Small intestine (tissue), 7 donors: ENCODE measurements at regions not wholly inside any gene's neighbourhood (a gene's known extent, or its start where the extent isn't known, plus 50 kb on each side); places are given as distances from the start of the nearest gene placed in this dataset.

Experiments used
- DNase-seq, 2 donors: peaks; one replicate each; pipeline versions ENCODE4 v3.0.0 to v3.0.0-alpha.2; 2013
- FAIRE-seq: peaks from 2 replicates; lab custom pipeline; 2012; peaks lifted over from hg19 to GRCh38; lab: Jason Lieb, UNC
- H3K27ac ChIP-seq, 3 donors: one replicate each; pipeline ENCODE4 v1.5.1; 2013; ENCODE audit warnings: low read length in 2 of 3, mild to moderate bottlenecking in 2 of 3, control low read depth in 1 of 3, inconsistent platforms in 1 of 3, low read depth in 1 of 3, moderate library complexity in 1 of 3
- H3K27me3 ChIP-seq, 3 donors: one replicate each; pipeline ENCODE4 v1.6.1; 2013; ENCODE audit warnings: low read length in 3 of 3, inconsistent platforms in 1 of 3; ENCODE audit not compliant: control insufficient read depth in 3 of 3, insufficient read depth in 3 of 3
- H3K36me3 ChIP-seq, 3 donors: one replicate each; pipeline ENCODE4 v1.6.1; 2013; ENCODE audit warnings: low read length in 3 of 3, inconsistent platforms in 1 of 3, low read depth in 1 of 3, mild to moderate bottlenecking in 1 of 3, moderate library complexity in 1 of 3; ENCODE audit not compliant: control insufficient read depth in 3 of 3, insufficient read depth in 2 of 3
- H3K4me1 ChIP-seq, 3 donors: one replicate each; pipeline ENCODE4 v1.6.1; 2013; ENCODE audit warnings: low read length in 2 of 3, inconsistent platforms in 1 of 3, low read depth in 1 of 3, mild to moderate bottlenecking in 1 of 3, moderate library complexity in 1 of 3; ENCODE audit not compliant: control insufficient read depth in 3 of 3, insufficient read depth in 2 of 3
- H3K4me3 ChIP-seq, 3 donors: one replicate each; pipeline ENCODE4 v1.5.1; 2013; ENCODE audit warnings: low read length in 3 of 3, control low read depth in 1 of 3, inconsistent platforms in 1 of 3, low read depth in 1 of 3, mild to moderate bottlenecking in 1 of 3, moderate library complexity in 1 of 3
- H3K9me3 ChIP-seq, 2 donors: one replicate each; pipeline ENCODE4 v1.6.1; 2013; ENCODE audit warnings: low read depth in 1 of 2, low read length in 1 of 2; ENCODE audit not compliant: control insufficient read depth in 2 of 2, insufficient read depth in 1 of 2
- whole genome bisulfite sequencing, 3 donors: extraction: QIAGEN DNeasy Blood & Tissue Kit; methylation state at CpG; one replicate each; pipeline ENCODE4 v1.1.7; 2013; 5-methylcytosine and 5-hydroxymethylcytosine counted together
- donor health status: healthy with polysubstance abuse.
- donor health status: control.
- donor health status: control.
- donor health status: Bipolar disorder and iron deficiency.
- donor health status: healthy.

DNA sequence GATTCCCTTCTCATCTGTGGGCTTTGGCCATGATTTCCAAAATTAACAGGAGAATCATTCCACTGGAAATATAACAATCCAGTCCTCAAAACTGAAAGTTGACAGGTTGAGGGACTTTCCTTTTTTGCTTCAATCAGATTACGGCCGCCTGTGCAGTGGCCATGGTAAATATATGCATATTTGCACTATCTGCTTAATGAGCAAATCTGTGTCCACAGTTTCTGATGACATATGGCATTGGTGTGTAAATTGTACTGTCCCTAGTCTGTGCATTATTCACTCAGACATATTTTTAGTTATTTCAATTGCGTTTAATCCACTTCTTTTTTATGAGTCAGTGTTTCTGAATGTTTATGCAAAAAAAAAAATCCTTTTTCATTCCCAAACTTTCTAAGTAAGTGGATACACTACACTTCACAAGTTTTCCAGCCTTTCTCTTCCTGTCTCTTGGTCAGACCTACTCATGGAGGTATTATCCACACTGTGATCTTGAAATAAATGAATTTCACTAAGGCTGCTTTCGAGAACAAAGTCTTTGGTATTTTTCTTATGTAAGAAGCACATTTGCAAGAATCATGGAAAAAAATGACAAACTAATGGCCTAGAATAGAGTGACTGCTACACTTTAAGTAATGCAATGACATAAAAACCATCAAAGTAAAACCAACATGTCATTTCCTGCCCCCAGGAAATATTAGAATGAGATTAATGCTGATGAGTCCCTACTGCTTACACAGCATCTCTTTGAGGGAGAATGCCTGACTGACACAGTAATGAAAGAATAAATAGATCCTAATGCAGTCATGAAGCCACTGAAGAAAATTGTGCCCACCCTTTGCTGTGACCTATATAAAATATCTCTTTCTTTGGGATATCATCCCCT is 76.4 kb upstream of the MTNR1B start:
- no peak for DNase-seq
- Histone ChIP-seq H3K27ac (no peak overlapping the region), H3K36me3 (no peaks in the 10 kb centered on the region), H3K4me3 (no peak overlapping the region), H3K4me1 (no peaks in the 10 kb centered on the region), H3K9me3 (no peaks in the 10 kb centered on the region), H3K27me3 (peaks cover 0 to 2% (median 0%) of the 10 kb centered on the region in 3 donors)
- 57 to 69% (median 57%) methylated on average over 4 of the region's 4 CpGs for WGBS, 3 donors
- FAIRE-seq, result no peak

DNA sequence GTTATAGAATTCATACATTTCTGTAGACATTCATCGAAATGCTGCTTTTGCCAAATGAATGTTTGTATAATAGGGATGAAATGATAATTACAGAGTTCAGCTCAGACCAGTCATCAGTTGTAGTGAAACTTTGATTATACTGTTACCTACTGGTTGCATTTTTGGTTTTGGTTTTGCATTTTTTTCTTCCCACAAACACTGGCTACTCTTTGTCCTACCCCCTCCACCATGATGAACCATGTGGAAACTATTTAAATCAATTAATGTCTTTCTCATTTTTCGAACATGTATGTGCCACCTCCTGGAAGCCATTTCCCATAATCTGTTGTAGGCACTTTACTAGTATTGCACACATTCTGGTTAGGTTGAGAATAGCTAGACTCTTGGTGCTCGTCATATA is 75.3 kb upstream of the MTNR1B start:
- no peaks in the 10 kb centered on the region for H3K36me3 ChIP-seq
- no peaks in the 10 kb centered on the region for H3K4me1 ChIP-seq
- H3K4me3 ChIP-seq, result no peak overlapping the region
- DNase-seq, result no peak
- H3K27ac ChIP-seq, result no peak overlapping the region
- no peak for FAIRE-seq
- WGBS, 3 donors, result 77 to 86% (median 82%) methylated on average over 3 of the region's 3 CpGs
- peaks cover 0 to 2% (median 0%) of the 10 kb centered on the region in 3 donors for H3K27me3 ChIP-seq
- no peaks in the 10 kb centered on the region for H3K9me3 ChIP-seq

DNA sequence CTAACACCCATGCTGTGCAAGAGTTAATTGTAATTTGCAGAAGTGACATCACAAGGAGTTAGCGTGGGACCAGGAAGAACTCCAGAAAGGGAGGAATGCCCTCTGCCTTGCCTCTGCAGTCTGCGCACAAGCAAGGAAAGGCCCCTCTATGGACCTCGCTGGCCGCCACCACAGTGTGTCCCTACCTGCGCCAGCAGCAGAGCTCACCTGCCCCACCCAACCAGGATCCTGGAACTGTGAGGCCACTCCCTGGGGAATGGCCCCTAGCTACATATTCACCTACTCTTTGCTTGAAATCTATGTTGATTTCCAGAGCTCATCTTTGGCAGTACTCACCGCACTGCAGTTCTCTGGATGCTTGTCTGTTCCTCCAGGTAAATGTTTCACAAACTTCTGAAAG is 72.0 kb upstream of the MTNR1B start:
- Histone ChIP-seq H3K27me3 (peaks cover 0 to 4% (median 0%) of the 10 kb centered on the region in 3 donors), H3K27ac (no peak overlapping the region), H3K4me3 (no peak overlapping the region), H3K4me1 (no peaks in the 10 kb centered on the region), H3K36me3 (no peaks in the 10 kb centered on the region), H3K9me3 (no peaks in the 10 kb centered on the region)
- WGBS, 3 donors, result 74 to 84% (median 82%) methylated on average over 6 of the region's 6 CpGs
- FAIRE-seq (no peak), DNase-seq (no peak)

DNA sequence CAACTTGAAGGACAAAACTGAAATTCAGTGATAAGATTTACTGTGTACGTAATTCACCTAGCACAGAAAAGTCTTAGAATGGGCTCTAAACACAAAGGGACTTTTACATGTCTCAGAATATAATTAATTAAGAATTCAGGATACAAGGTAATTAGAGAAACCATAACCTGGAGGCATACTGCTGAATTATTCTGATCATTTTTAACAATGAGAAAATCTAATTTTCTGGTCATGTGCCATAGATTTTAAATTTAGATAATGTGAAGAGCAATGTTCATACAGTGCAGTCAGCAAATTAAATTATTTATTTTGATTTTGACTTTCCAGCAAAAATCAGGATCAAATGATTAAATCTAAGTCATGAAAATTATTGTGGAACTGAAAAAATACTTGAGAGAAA is 67.0 kb upstream of the MTNR1B start:
- Histone ChIP-seq H3K27me3 (peaks cover 0 to 4% (median 0%) of the 10 kb centered on the region in 3 donors), H3K4me1 (no peaks in the 10 kb centered on the region), H3K9me3 (no peaks in the 10 kb centered on the region), H3K36me3 (no peaks in the 10 kb centered on the region), H3K4me3 (no peak overlapping the region), H3K27ac (no peak overlapping the region)
- no peak for DNase-seq
- FAIRE-seq, result no peak
- 77 to 88% (median 82%) methylated on average over 1 of the region's 1 CpG for WGBS, 3 donors

DNA sequence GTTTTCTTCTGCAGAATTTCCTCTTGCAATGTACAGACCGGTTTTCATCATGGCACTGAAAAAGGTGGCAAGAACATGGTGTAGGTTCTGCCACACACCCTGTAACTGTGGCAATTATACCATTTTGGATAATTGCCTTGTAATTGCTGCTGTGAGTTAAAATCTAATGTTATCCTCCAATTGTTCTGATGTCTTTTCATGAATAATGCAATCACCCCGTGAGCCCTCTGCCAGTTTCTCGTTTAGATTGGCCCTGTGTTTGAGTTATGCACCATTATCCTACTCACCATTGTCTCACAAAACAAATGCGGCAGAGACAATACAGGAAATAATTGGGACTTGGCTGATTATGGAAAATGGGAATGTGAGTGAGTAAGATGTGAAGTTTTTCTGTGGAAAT is 61.8 kb upstream of the MTNR1B start:
- Histone ChIP-seq H3K27me3 (no peaks in the 10 kb centered on the region), H3K4me1 (no peaks in the 10 kb centered on the region), H3K4me3 (no peak overlapping the region), H3K9me3 (no peaks in the 10 kb centered on the region), H3K36me3 (no peaks in the 10 kb centered on the region), H3K27ac (no peak overlapping the region)
- DNase-seq (no peak), FAIRE-seq (no peak)
- WGBS, 3 donors, result 59 to 71% (median 69%) methylated on average over 4 of the region's 4 CpGs

DNA sequence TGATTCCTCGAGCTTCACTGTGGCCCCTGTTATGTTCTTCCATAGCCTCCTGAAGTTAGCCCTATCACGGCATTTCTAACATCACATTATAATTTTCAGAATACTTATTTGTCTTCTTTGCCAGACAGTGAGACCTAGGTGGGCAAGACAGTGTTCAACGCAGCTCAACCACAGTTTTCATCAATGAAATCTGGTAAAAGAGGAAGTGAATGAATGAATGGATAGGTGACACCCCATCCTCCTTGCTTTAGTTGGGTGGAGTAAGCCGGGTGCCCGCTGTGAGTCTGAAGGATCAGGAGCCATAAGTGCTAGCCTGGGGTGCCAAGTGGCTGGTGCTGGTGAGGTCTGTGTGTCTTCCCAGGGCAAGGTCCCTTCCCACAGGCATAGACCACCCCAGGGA is 60.2 kb upstream of the MTNR1B start:
- no peak overlapping the region for H3K27ac ChIP-seq
- DNase-seq (no peak), FAIRE-seq (no peak)
- H3K4me1 ChIP-seq, result no peaks in the 10 kb centered on the region
- H3K9me3 ChIP-seq, result no peaks in the 10 kb centered on the region
- no peaks in the 10 kb centered on the region for H3K36me3 ChIP-seq
- no peak overlapping the region for H3K4me3 ChIP-seq
- H3K27me3 ChIP-seq, result no peaks in the 10 kb centered on the region
- WGBS, 3 donors, result 84 to 92% (median 87%) methylated on average over 5 of the region's 5 CpGs

DNA sequence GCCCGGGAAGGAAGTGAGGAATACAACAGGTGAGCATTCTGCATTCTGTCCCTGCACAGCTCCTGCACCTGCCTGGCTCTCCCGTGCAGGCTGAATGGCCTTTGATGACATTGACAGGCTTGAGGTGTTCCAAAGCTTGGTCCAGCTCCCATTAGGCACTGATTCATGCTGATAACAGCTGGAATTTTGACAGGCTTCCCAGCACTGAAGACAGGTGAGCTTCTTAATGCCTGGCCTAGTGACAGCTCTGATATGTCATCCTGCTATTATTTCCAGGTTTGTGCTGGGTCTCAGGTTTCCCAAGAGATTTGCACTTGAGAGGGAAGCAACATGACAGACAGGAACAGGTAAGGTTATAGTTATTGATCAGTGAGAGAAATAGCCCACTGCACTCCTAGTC is 58.0 kb upstream of the MTNR1B start:
- Histone ChIP-seq H3K4me3 (no peak overlapping the region), H3K9me3 (no peaks in the 10 kb centered on the region), H3K4me1 (no peaks in the 10 kb centered on the region), H3K27me3 (no peaks in the 10 kb centered on the region), H3K36me3 (no peaks in the 10 kb centered on the region), H3K27ac (no peak overlapping the region)
- WGBS, 3 donors, result 21 to 74% (median 32%) methylated on average over 2 of the region's 2 CpGs
- DNase-seq, result no peak
- no peak for FAIRE-seq

DNA sequence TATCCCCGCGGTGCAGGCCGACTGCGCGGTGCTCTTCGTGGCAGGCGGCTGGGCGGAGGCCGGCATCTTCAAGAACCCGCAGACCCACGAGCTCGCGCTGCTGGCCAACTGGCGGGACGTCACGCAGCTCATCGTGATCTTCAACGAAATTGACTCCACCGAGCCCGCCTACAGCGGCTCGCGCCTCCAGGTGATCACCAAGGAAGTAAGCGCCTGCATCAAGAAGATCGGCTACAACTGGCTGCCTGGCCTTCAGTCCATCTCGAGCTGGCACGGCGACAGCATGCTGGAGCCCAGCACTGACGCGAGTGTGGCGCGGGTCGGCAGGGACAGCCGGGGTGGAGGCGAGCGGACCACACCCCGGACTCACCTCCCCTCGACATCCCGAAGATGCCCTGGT is 53.9 kb upstream of the MTNR1B start:
- DNase-seq, result no peak
- Histone ChIP-seq H3K27ac (no peak overlapping the region), H3K27me3 (no peaks in the 10 kb centered on the region), H3K36me3 (no peaks in the 10 kb centered on the region), H3K9me3 (no peaks in the 10 kb centered on the region), H3K4me3 (no peak overlapping the region), H3K4me1 (no peaks in the 10 kb centered on the region)
- no peak for FAIRE-seq
- 95 to 97% (median 96%) methylated on average over 38 to 39 of the region's 39 CpGs for WGBS, 3 donors

DNA sequence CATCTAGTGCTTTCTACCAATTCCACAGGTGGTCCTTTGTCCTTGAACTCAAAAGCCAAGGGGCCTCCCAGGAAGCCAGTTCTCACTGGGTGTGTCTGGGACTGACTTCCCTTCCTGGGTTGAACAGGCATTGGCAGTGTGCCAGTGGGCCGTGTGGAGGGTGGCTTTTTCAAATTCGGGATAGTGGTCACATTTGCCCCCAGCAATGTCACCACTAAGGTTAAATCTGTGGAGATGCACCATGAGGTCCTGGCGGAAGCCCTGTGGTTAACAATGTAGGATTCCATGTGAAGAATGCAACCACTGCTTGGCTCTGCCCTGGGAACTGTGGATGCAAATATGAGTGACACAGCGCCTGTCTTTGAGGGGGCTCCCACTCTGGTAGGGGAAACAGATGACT is 53.2 kb upstream of the MTNR1B start:
- 57 to 67% (median 58%) methylated on average over 4 of the region's 4 CpGs for WGBS, 3 donors
- no peaks in the 10 kb centered on the region for H3K9me3 ChIP-seq
- H3K36me3 ChIP-seq, result no peaks in the 10 kb centered on the region
- no peaks in the 10 kb centered on the region for H3K27me3 ChIP-seq
- no peak overlapping the region for H3K4me3 ChIP-seq
- no peak overlapping the region for H3K27ac ChIP-seq
- no peak for DNase-seq
- FAIRE-seq, result no peak
- no peaks in the 10 kb centered on the region for H3K4me1 ChIP-seq
